Fibroblast of lung (primary cell): ENCODE measurements at regions not wholly inside any gene's neighbourhood (a gene's known extent, or its start where the extent isn't known, plus 50 kb on each side); places are given as distances from the start of the nearest gene placed in this dataset.

Experiments used
- DNase-seq, 2 donors: peaks; one replicate each; pipeline versions ENCODE4 v3.0.0 to v3.0.0-alpha.2; 2010; ENCODE audit warnings: low read depth in 2 of 2
- H2AFZ ChIP-seq: 2 replicates; pipeline ENCODE4 v1.5.1; 2012; ENCODE audit warnings: low read length, control low read depth, inconsistent platforms
- H3K27ac ChIP-seq: 2 replicates; pipeline ENCODE4 v1.5.1; 2011; ENCODE audit warnings: low read length, control low read depth; ENCODE audit not compliant: insufficient read depth
- H3K27me3 ChIP-seq: 2 replicates; pipeline ENCODE4 v1.5.1; 2011; ENCODE audit warnings: mild to moderate bottlenecking, low read length; ENCODE audit not compliant: control insufficient read depth, insufficient read depth
- H3K36me3 ChIP-seq: 2 replicates; pipeline ENCODE4 v1.5.1; 2011; ENCODE audit warnings: low read length; ENCODE audit not compliant: control insufficient read depth, insufficient read depth
- H3K4me1 ChIP-seq: 2 replicates; pipeline ENCODE4 v1.5.1; 2011; ENCODE audit warnings: low read length; ENCODE audit not compliant: control insufficient read depth, insufficient read depth; ENCODE audit errors: extremely low read depth
- H3K4me2 ChIP-seq: 2 replicates; pipeline ENCODE4 v1.5.1; 2011; ENCODE audit warnings: low read length, control low read depth; ENCODE audit not compliant: insufficient read depth; ENCODE audit errors: extremely low read depth
- H3K4me3 ChIP-seq, 4 experiments: fragments of 200-600 bp in 1 of 4; sonication (generic) in 1 of 4; replicated peaks in 1 of 4; 2 replicates each; pipeline ENCODE4 v1.5.1; 2011 to 2016; ENCODE audit warnings: low read length in 4 of 4, low read depth in 3 of 4, mild to moderate bottlenecking in 3 of 4, control low read depth in 2 of 4, inconsistent platforms in 1 of 4, mixed read lengths in 1 of 4; ENCODE audit not compliant: insufficient read depth in 1 of 4; ENCODE audit errors: control extremely low read depth in 1 of 4
- H3K79me2 ChIP-seq: 2 replicates; pipeline ENCODE4 v1.5.1; 2012; ENCODE audit warnings: mild to moderate bottlenecking, low read length, inconsistent platforms; ENCODE audit not compliant: control insufficient read depth, insufficient read depth
- H3K9ac ChIP-seq: 2 replicates; pipeline ENCODE4 v1.5.1; 2011; ENCODE audit warnings: mild to moderate bottlenecking, low read length, control low read depth; ENCODE audit not compliant: insufficient read depth
- H3K9me3 ChIP-seq: 2 replicates; pipeline ENCODE4 v1.5.1; 2012; ENCODE audit warnings: low read depth, low read length; ENCODE audit not compliant: control insufficient read depth, insufficient read depth
- H4K20me1 ChIP-seq: 2 replicates; pipeline ENCODE4 v1.5.1; 2011; ENCODE audit warnings: low read length; ENCODE audit not compliant: control insufficient read depth, insufficient read depth; ENCODE audit errors: extremely low read depth
- EZH2 ChIP-seq: IDR thresholded peaks from 2 replicates; pipeline ENCODE4 v1.5.1; 2012; ENCODE audit warnings: low read length, control low read depth, mild to moderate bottlenecking; ENCODE audit errors: missing control alignments
- TF ChIP-seq, protein P1 (sequence below), 2 donors: IDR thresholded peaks in 1 of 2; conservative IDR thresholded peaks in 1 of 2; 1 replicate in 1 of 2; 2 replicates in 1 of 2; pipeline ENCODE4 v1.5.1; 2011 to 2012; ENCODE audit warnings: low read length in 2 of 2, control low read depth in 1 of 2, inconsistent platforms in 1 of 2, low read depth in 1 of 2, mild to moderate bottlenecking in 1 of 2

DNA sequence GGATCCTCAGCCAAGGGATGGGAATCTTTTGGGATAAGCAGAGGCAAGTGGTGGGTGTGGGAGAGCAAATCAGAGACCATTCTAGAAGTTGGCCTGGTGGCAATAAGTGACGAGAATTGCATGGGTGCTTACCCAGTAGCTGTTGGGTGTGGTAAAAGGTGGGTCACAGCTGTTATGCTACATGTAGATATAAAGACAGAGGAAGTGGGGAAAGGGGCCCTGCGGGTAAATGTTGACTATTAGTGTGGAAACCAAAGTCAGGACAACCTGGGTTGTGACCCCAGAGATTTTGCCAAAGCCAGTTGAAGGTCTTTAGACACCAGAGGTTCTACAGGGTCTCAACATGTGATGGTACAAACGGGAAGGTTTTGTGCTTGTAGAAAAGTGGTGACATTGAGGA, 443.6 kb upstream of the HNRNPA3 start:
- H3K4me1 ChIP-seq, result no peaks in the 10 kb centered on the region
- H3K27ac ChIP-seq, result no peak overlapping the region
- H4K20me1 ChIP-seq, result no peaks in the 10 kb centered on the region
- no peak overlapping the region for H3K4me3 ChIP-seq
- H3K4me2 ChIP-seq, result no peak overlapping the region
- H3K9me3 ChIP-seq, result no peaks in the 10 kb centered on the region
- DNase-seq, result no peak
- H3K79me2 ChIP-seq, result no peaks in the 10 kb centered on the region
- H3K9ac ChIP-seq, result no peak overlapping the region
- no peaks in the 10 kb centered on the region for H3K27me3 ChIP-seq
- no peak overlapping the region for H2AFZ ChIP-seq
- TF ChIP-seq, protein P1, sequence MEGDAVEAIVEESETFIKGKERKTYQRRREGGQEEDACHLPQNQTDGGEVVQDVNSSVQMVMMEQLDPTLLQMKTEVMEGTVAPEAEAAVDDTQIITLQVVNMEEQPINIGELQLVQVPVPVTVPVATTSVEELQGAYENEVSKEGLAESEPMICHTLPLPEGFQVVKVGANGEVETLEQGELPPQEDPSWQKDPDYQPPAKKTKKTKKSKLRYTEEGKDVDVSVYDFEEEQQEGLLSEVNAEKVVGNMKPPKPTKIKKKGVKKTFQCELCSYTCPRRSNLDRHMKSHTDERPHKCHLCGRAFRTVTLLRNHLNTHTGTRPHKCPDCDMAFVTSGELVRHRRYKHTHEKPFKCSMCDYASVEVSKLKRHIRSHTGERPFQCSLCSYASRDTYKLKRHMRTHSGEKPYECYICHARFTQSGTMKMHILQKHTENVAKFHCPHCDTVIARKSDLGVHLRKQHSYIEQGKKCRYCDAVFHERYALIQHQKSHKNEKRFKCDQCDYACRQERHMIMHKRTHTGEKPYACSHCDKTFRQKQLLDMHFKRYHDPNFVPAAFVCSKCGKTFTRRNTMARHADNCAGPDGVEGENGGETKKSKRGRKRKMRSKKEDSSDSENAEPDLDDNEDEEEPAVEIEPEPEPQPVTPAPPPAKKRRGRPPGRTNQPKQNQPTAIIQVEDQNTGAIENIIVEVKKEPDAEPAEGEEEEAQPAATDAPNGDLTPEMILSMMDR (conservative IDR thresholded peaks at IDR 0.05 in 1 of 2, IDR thresholded peaks at IDR 0.05 in 1 of 2; ENCODE audit: low read depth in 1 of 2, low read length in 2 of 2), result no peak
- TF ChIP-seq EZH2, result no peak
- no peaks in the 10 kb centered on the region for H3K36me3 ChIP-seq

- no peak for DNase-seq
- Histone ChIP-seq H3K9me3 (no peaks in the 10 kb centered on the region), H3K36me3 (no peaks in the 10 kb centered on the region), H3K9ac (no peak overlapping the region), H3K4me3 (no peak overlapping the region), H3K79me2 (no peaks in the 10 kb centered on the region), H3K4me2 (no peak overlapping the region), H4K20me1 (no peaks in the 10 kb centered on the region), H3K27ac (no peak overlapping the region), H3K4me1 (no peaks in the 10 kb centered on the region), H3K27me3 (no peaks in the 10 kb centered on the region), H2AFZ (no peak overlapping the region)
- no peak for TF ChIP-seq EZH2
- TF ChIP-seq, protein P1 (conservative IDR thresholded peaks at IDR 0.05 in 1 of 2, IDR thresholded peaks at IDR 0.05 in 1 of 2; ENCODE audit: low read depth in 1 of 2, low read length in 2 of 2), result no peak
Measured at GRCh38 chr2:176769499-176770370, 442.9 kb upstream of the HNRNPA3 start.

DNA sequence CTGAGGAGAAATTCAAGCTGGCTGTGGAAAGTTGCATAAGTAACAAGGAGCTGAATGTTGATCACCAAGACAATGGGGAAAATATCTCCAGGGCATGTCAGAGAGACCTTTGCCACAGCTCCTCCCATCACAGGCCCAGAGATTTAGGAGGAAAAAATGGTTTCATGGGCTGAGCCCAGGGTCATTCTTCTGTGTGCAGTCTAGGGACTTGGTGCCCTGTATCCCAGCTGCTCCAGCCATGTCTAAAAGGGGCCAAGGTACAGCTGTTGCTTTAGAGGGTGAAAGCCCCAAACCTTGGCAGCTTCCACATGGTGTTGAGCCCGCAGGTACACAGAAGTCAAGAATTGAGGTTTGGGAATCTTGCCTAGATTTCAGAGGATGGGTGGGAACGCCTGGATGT, 439.8 kb upstream of the HNRNPA3 start:
- Histone ChIP-seq H3K4me1 (no peaks in the 10 kb centered on the region), H3K9me3 (no peaks in the 10 kb centered on the region), H3K9ac (no peak overlapping the region), H3K27me3 (no peaks in the 10 kb centered on the region), H3K4me3 (no peak overlapping the region), H3K36me3 (no peaks in the 10 kb centered on the region), H3K79me2 (no peaks in the 10 kb centered on the region), H4K20me1 (no peaks in the 10 kb centered on the region), H3K27ac (no peak overlapping the region), H3K4me2 (no peak overlapping the region), H2AFZ (no peak overlapping the region)
- no peak for TF ChIP-seq EZH2
- TF ChIP-seq, protein P1 (conservative IDR thresholded peaks at IDR 0.05 in 1 of 2, IDR thresholded peaks at IDR 0.05 in 1 of 2; ENCODE audit: low read depth in 1 of 2, low read length in 2 of 2), result no peak
- no peak for DNase-seq
